Glutamatergic neuron (in vitro differentiated cells): ENCODE measurements at regions not wholly inside any gene's neighbourhood (a gene's known extent, or its start where the extent isn't known, plus 50 kb on each side); places are given as distances from the start of the nearest gene placed in this dataset.

Experiments used
- DNase-seq: peaks from one replicate; pipeline ENCODE4 v3.0.0; 2022
- H3K27ac Mint-ChIP-seq: one replicate; pipeline ENCODE4 v1.8.0; 2020; ENCODE audit warnings: mild to moderate bottlenecking, mixed read lengths, inconsistent platforms; ENCODE audit not compliant: unreplicated experiment
- H3K27me3 Mint-ChIP-seq: one replicate; pipeline ENCODE4 v1.8.0; 2020; ENCODE audit warnings: mild to moderate bottlenecking, moderate library complexity, mixed read lengths, inconsistent platforms; ENCODE audit not compliant: unreplicated experiment
- H3K36me3 Mint-ChIP-seq: one replicate; pipeline ENCODE4 v1.8.0; 2020; ENCODE audit warnings: mild to moderate bottlenecking, mixed read lengths, inconsistent platforms; ENCODE audit not compliant: unreplicated experiment
- H3K4me1 Mint-ChIP-seq: one replicate; pipeline ENCODE4 v1.8.0; 2020; ENCODE audit warnings: mild to moderate bottlenecking, low read depth, mixed read lengths, inconsistent platforms; ENCODE audit not compliant: unreplicated experiment
- H3K4me3 Mint-ChIP-seq: one replicate; pipeline ENCODE4 v1.8.0; 2020; ENCODE audit warnings: mild to moderate bottlenecking, mixed read lengths, inconsistent platforms; ENCODE audit not compliant: unreplicated experiment
- H3K9me3 Mint-ChIP-seq: one replicate; pipeline ENCODE4 v1.8.0; 2020; ENCODE audit warnings: mild to moderate bottlenecking, moderate library complexity, mixed read lengths, inconsistent platforms; ENCODE audit not compliant: unreplicated experiment
- CTCF ChIP-seq: fragments of 200-600 bp; sonication (generic); IDR thresholded peaks from one replicate; pipeline ENCODE4 v1.5.0; 2021; ENCODE audit not compliant: partially characterized antibody, unreplicated experiment

- Mint-ChIP-seq H3K27ac (no peak overlapping the region), H3K36me3 (no peaks in the 10 kb centered on the region)
Observed at GRCh38 chr4:34615315-34615714, 1629.0 kb downstream of the ARAP2 start.

GRCh38 chr4:34619531-34620162 is 1624.7 kb downstream of the ARAP2 start:
- H3K27ac Mint-ChIP-seq, result no peak overlapping the region
- H3K4me3 Mint-ChIP-seq, result no peak overlapping the region
- no peaks in the 10 kb centered on the region for H3K27me3 Mint-ChIP-seq
- no peaks in the 10 kb centered on the region for H3K9me3 Mint-ChIP-seq
- no peaks in the 10 kb centered on the region for H3K4me1 Mint-ChIP-seq
- no peaks in the 10 kb centered on the region for H3K36me3 Mint-ChIP-seq
- no peak for DNase-seq
- TF ChIP-seq CTCF, result no peak

More at GRCh38 chr4:34615315-34615714, 1629.0 kb downstream of the ARAP2 start:
- TF ChIP-seq CTCF, result no peak
- no peak overlapping the region for H3K4me3 Mint-ChIP-seq
- no peaks in the 10 kb centered on the region for H3K4me1 Mint-ChIP-seq
- no peaks in the 10 kb centered on the region for H3K27me3 Mint-ChIP-seq
- no peak for DNase-seq
- no peaks in the 10 kb centered on the region for H3K9me3 Mint-ChIP-seq

GRCh38 chr4:34628471-34628870 is 1615.8 kb downstream of the ARAP2 start:
- Mint-ChIP-seq H3K4me3 (no peak overlapping the region), H3K9me3 (no peaks in the 10 kb centered on the region), H3K27ac (no peak overlapping the region), H3K36me3 (no peaks in the 10 kb centered on the region), H3K4me1 (no peaks in the 10 kb centered on the region), H3K27me3 (peaks cover 2% of the 10 kb centered on the region)
- DNase-seq, result no peak
- no peak for TF ChIP-seq CTCF

- Mint-ChIP-seq H3K4me3 (no peak overlapping the region), H3K9me3 (no peaks in the 10 kb centered on the region), H3K27ac (no peak overlapping the region), H3K27me3 (peaks cover 2% of the 10 kb centered on the region), H3K4me1 (no peaks in the 10 kb centered on the region), H3K36me3 (no peaks in the 10 kb centered on the region)
- TF ChIP-seq CTCF, result no peak
- DNase-seq, result no peak
Observed at GRCh38 chr4:34629451-34629850, 1614.9 kb downstream of the ARAP2 start.

GRCh38 chr4:34633241-34633640 is 1611.1 kb downstream of the ARAP2 start:
- no peak for TF ChIP-seq CTCF
- Mint-ChIP-seq H3K27me3 (no peaks in the 10 kb centered on the region), H3K4me3 (no peak overlapping the region), H3K4me1 (no peaks in the 10 kb centered on the region), H3K27ac (no peak overlapping the region), H3K36me3 (no peaks in the 10 kb centered on the region), H3K9me3 (no peaks in the 10 kb centered on the region)
- no peak for DNase-seq
